Testis (tissue), 2 donors: ENCODE measurements at regions not wholly inside any gene's neighbourhood (a gene's known extent, or its start where the extent isn't known, plus 50 kb on each side); places are given as distances from the start of the nearest gene placed in this dataset.

Experiments used
- POLR2A ChIP-seq: fragments of 450-650 bp; IDR thresholded peaks from one replicate; pipeline ENCODE4 v1.6.1; 2017; ENCODE audit warnings: antibody characterized with exemption, mild to moderate bottlenecking, moderate library complexity
- TF ChIP-seq, protein P1 (sequence below), 3 experiments: fragments of 450-650 bp in 2 of 3; fragments of 200-600 bp in 1 of 3; sonication (generic) in 1 of 3; IDR thresholded peaks; one replicate each; pipeline ENCODE4 v1.5.1; 2016 to 2019; ENCODE audit warnings: antibody characterized with exemption in 3 of 3, mild to moderate bottlenecking in 2 of 3, moderate library complexity in 1 of 3

GRCh38 chr14:86662334-86662733, 1132.4 kb downstream of the FLRT2 start:
- TF ChIP-seq, protein P1, sequence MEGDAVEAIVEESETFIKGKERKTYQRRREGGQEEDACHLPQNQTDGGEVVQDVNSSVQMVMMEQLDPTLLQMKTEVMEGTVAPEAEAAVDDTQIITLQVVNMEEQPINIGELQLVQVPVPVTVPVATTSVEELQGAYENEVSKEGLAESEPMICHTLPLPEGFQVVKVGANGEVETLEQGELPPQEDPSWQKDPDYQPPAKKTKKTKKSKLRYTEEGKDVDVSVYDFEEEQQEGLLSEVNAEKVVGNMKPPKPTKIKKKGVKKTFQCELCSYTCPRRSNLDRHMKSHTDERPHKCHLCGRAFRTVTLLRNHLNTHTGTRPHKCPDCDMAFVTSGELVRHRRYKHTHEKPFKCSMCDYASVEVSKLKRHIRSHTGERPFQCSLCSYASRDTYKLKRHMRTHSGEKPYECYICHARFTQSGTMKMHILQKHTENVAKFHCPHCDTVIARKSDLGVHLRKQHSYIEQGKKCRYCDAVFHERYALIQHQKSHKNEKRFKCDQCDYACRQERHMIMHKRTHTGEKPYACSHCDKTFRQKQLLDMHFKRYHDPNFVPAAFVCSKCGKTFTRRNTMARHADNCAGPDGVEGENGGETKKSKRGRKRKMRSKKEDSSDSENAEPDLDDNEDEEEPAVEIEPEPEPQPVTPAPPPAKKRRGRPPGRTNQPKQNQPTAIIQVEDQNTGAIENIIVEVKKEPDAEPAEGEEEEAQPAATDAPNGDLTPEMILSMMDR (IDR thresholded peaks at IDR 0.05): no peak
- TF ChIP-seq POLR2A: no peak
